H1 (cell line): ENCODE measurements at regions not wholly inside any gene's neighbourhood (a gene's known extent, or its start where the extent isn't known, plus 50 kb on each side); places are given as distances from the start of the nearest gene placed in this dataset.

Experiments
- CTCF ChIA-PET: fragments of 300-600 bp; sonication (Branson Sonifier 250); formaldehyde crosslinking; loops from one replicate; lab custom pipeline; 2021; ENCODE audit not compliant: partially characterized antibody; lab: Charles Lee
- POLR2A ChIA-PET: fragments of 300-600 bp; sonication (Branson Sonifier 250); formaldehyde crosslinking; loops from one replicate; lab custom pipeline; 2021; ENCODE audit warnings: inconsistent platforms; ENCODE audit not compliant: partially characterized antibody; lab: Charles Lee
- DNase-seq, 2 experiments: peaks; one replicate each; pipeline versions ENCODE4 v3.0.0 to v3.0.0-alpha.2; 2010 to 2022; ENCODE audit warnings: low spot score in 2 of 2, low read depth in 1 of 2, mixed read lengths in 1 of 2
- FAIRE-seq: peaks from 2 replicates; lab custom pipeline; 2011; peaks lifted over from hg19 to GRCh38; lab: Jason Lieb, UNC
- H2AFZ ChIP-seq: 2 replicates; pipeline ENCODE4 v1.8.1; 2012; ENCODE audit warnings: low read length, inconsistent platforms
- H2AK5ac ChIP-seq: 2 replicates; pipeline ENCODE4 v1.6.1; 2013; ENCODE audit warnings: low read depth, low read length
- H2BK120ac ChIP-seq: replicated peaks from 2 replicates; pipeline ENCODE3; 2013; ENCODE audit warnings: low read depth, low read length, inconsistent platforms
- H2BK12ac ChIP-seq: 2 replicates; pipeline ENCODE4 v1.6.1; 2013; ENCODE audit warnings: low read depth, low read length
- H2BK15ac ChIP-seq: 2 replicates; pipeline ENCODE4 v1.6.1; 2013; ENCODE audit warnings: low read length
- H2BK20ac ChIP-seq: 2 replicates; pipeline ENCODE4 v1.6.1; 2013; ENCODE audit warnings: low read length
- H2BK5ac ChIP-seq: 2 replicates; pipeline ENCODE4 v1.6.1; 2013; ENCODE audit warnings: low read depth, low read length
- H3K14ac ChIP-seq: 2 replicates; pipeline ENCODE4 v1.6.1; 2013; ENCODE audit warnings: inconsistent platforms; ENCODE audit not compliant: insufficient read length
- H3K18ac ChIP-seq: 2 replicates; pipeline ENCODE4 v1.6.1; 2013; ENCODE audit warnings: low read length; ENCODE audit errors: extremely low read depth
- H3K23ac ChIP-seq: 2 replicates; pipeline ENCODE4 v1.6.1; 2013; ENCODE audit warnings: inconsistent platforms; ENCODE audit not compliant: insufficient read length
- H3K23me2 ChIP-seq: 2 replicates; pipeline ENCODE4 v1.6.1; 2013; ENCODE audit warnings: low read depth, low read length
- H3K27ac ChIP-seq: 2 replicates; pipeline ENCODE4 v1.6.1; 2011; ENCODE audit warnings: low read depth, low read length, inconsistent platforms
- H3K27me3 ChIP-seq, 4 experiments: replicated peaks in 1 of 4; 1 replicate in 1 of 4; 2 replicates in 3 of 4; pipeline versions ENCODE4 v1.6.1 to v1.8.1; 2011 to 2013; ENCODE audit warnings: low read length in 3 of 4, mild to moderate bottlenecking in 3 of 4, inconsistent platforms in 2 of 4, mixed read lengths in 2 of 4, moderate library complexity in 1 of 4; ENCODE audit not compliant: control insufficient read depth in 3 of 4, insufficient read depth in 3 of 4; ENCODE audit errors: extremely low read depth in 1 of 4
- H3K36me3 ChIP-seq, 4 experiments: 2 replicates each; pipeline versions ENCODE4 v1.6.1 to v1.8.1; 2011 to 2013; ENCODE audit warnings: mild to moderate bottlenecking in 4 of 4, low read length in 3 of 4, moderate library complexity in 2 of 4, control low read depth in 1 of 4, inconsistent platforms in 1 of 4; ENCODE audit not compliant: insufficient read depth in 4 of 4, control insufficient read depth in 2 of 4
- H3K4ac ChIP-seq: replicated peaks from 2 replicates; pipeline ENCODE3; 2013; ENCODE audit warnings: low read length, low read depth, mixed read lengths, inconsistent platforms; ENCODE audit not compliant: insufficient read length
- H3K4me1 ChIP-seq, 4 experiments: replicated peaks in 1 of 4; 1 replicate in 1 of 4; 2 replicates in 3 of 4; pipeline versions ENCODE4 v1.6.1 to v1.8.1; 2011 to 2013; ENCODE audit warnings: low read length in 3 of 4, inconsistent platforms in 2 of 4, mixed read lengths in 1 of 4; ENCODE audit not compliant: insufficient read depth in 4 of 4, control insufficient read depth in 3 of 4
- H3K4me2 ChIP-seq, 2 experiments: 2 replicates each; pipeline versions ENCODE4 v1.6.1 to v1.8.1; 2011 to 2013; ENCODE audit warnings: low read depth in 2 of 2, low read length in 2 of 2, control low read depth in 1 of 2, inconsistent platforms in 1 of 2, mild to moderate bottlenecking in 1 of 2; ENCODE audit not compliant: insufficient read depth in 1 of 2
- H3K4me3 ChIP-seq, 4 experiments: fragments of 200-600, 300-600 bp in 1 of 4; sonication (generic), shearing (Covaris generic), sonication (Bioruptor Twin) in 1 of 4; 2 replicates each; pipeline versions ENCODE4 v1.5.1 to v1.8.1; 2011 to 2016; ENCODE audit warnings: low read length in 4 of 4, low read depth in 3 of 4, control low read depth in 2 of 4, inconsistent platforms in 2 of 4, mild to moderate bottlenecking in 2 of 4, mixed read lengths in 1 of 4, moderate library complexity in 1 of 4; ENCODE audit not compliant: insufficient read depth in 2 of 4; ENCODE audit errors: extremely low read depth in 1 of 4
- H3K56ac ChIP-seq: replicated peaks from 2 replicates; pipeline ENCODE3; 2013; ENCODE audit warnings: low read depth, mild to moderate bottlenecking, mixed read lengths, low read length, inconsistent platforms; ENCODE audit not compliant: insufficient read length
- H3K79me1 ChIP-seq: 2 replicates; pipeline ENCODE4 v1.6.1; 2013; ENCODE audit warnings: low read depth, low read length, control low read depth
- H3K79me2 ChIP-seq, 2 experiments: 2 replicates each; pipeline versions ENCODE4 v1.6.1 to v1.8.1; 2012 to 2013; ENCODE audit warnings: low read length in 2 of 2, mild to moderate bottlenecking in 2 of 2, inconsistent platforms in 1 of 2; ENCODE audit not compliant: insufficient read depth in 2 of 2, control insufficient read depth in 1 of 2
- H3K9ac ChIP-seq, 4 experiments: replicated peaks in 1 of 4; 1 replicate in 1 of 4; 2 replicates in 3 of 4; pipeline versions ENCODE4 v1.6.1 to v1.8.1; 2011 to 2013; ENCODE audit warnings: low read depth in 3 of 4, low read length in 3 of 4, control low read depth in 2 of 4, mild to moderate bottlenecking in 2 of 4, moderate library complexity in 2 of 4, inconsistent platforms in 1 of 4; ENCODE audit errors: extremely low read depth in 1 of 4
- H3K9me3 ChIP-seq, 2 experiments: 2 replicates each; pipeline versions ENCODE4 v1.6.1 to v1.8.1; 2012 to 2013; ENCODE audit warnings: mild to moderate bottlenecking in 2 of 2, moderate library complexity in 2 of 2, control low read depth in 1 of 2, inconsistent platforms in 1 of 2, low read depth in 1 of 2, low read length in 1 of 2, mixed read lengths in 1 of 2; ENCODE audit not compliant: insufficient read depth in 2 of 2
- H4K20me1 ChIP-seq, 2 experiments: replicated peaks in 1 of 2; 2 replicates each; pipeline versions ENCODE3 to v1.8.1; 2011 to 2013; ENCODE audit warnings: inconsistent platforms in 2 of 2, low read length in 2 of 2, mild to moderate bottlenecking in 1 of 2; ENCODE audit not compliant: insufficient read depth in 2 of 2, control insufficient read depth in 1 of 2
- H4K5ac ChIP-seq: 2 replicates; pipeline ENCODE4 v1.6.1; 2013; ENCODE audit warnings: low read length, low read depth, mixed read lengths, inconsistent platforms; ENCODE audit not compliant: insufficient read length
- H4K8ac ChIP-seq: 2 replicates; pipeline ENCODE4 v1.8.0; 2013; ENCODE audit warnings: mild to moderate bottlenecking, moderate library complexity, low read length, inconsistent platforms; ENCODE audit not compliant: insufficient read depth; ENCODE audit errors: extremely low read depth
- H4K91ac ChIP-seq: replicated peaks from 2 replicates; pipeline ENCODE3; 2013; ENCODE audit warnings: low read length, mixed read lengths, inconsistent platforms; ENCODE audit not compliant: insufficient read length
- CBX5 ChIP-seq: fragments of 300-800, 300-1000 bp; sonication (generic); IDR thresholded peaks from 2 replicates; pipeline ENCODE4 v1.7.1; 2016; ENCODE audit warnings: antibody characterized with exemption, low read length, low read depth
- CHD1 ChIP-seq: IDR thresholded peaks from 2 replicates; pipeline ENCODE4 v1.6.1; 2012; ENCODE audit warnings: low read depth, low read length, improper control_type of control experiment
- CREB1 ChIP-seq: IDR thresholded peaks from 2 replicates; pipeline ENCODE4 v1.6.1; 2012; ENCODE audit warnings: inconsistent platforms
- CTBP2 ChIP-seq: IDR thresholded peaks from 2 replicates; pipeline ENCODE4 v1.7.0; 2011; ENCODE audit warnings: borderline replicate concordance, mild to moderate bottlenecking, moderate library complexity, mixed read lengths, low read length; ENCODE audit not compliant: insufficient read depth, insufficient read length
- GTF2F1 ChIP-seq: IDR thresholded peaks from 2 replicates; pipeline ENCODE4 v1.6.1; 2012; ENCODE audit warnings: low read depth, low read length, improper control_type of control experiment, borderline replicate concordance
- HDAC6 ChIP-seq: IDR thresholded peaks from one replicate; pipeline ENCODE4 v1.7.1; 2012; ENCODE audit warnings: low read depth, mild to moderate bottlenecking, inconsistent platforms, low read length, moderate library complexity
- JUN ChIP-seq: IDR thresholded peaks from 2 replicates; pipeline ENCODE4 v1.6.1; 2011; ENCODE audit warnings: low read depth, mild to moderate bottlenecking, improper control_type of control experiment, low read length
- JUND ChIP-seq: IDR thresholded peaks from 2 replicates; pipeline ENCODE4 v1.6.1; 2011; ENCODE audit warnings: mild to moderate bottlenecking, improper control_type of control experiment, low read length
- MAX ChIP-seq: IDR thresholded peaks from 2 replicates; pipeline ENCODE4 v1.6.1; 2012; ENCODE audit warnings: inconsistent platforms
- PHF8 ChIP-seq: fragments of 200-600 bp; sonication (generic); conservative IDR thresholded peaks from 2 replicates; pipeline ENCODE4 v1.7.1; 2012; ENCODE audit warnings: low read depth, mild to moderate bottlenecking, inconsistent platforms, low read length, moderate library complexity
- POLR2AphosphoS5 ChIP-seq: IDR thresholded peaks from 2 replicates; pipeline ENCODE4 v1.6.1; 2011; ENCODE audit warnings: low read depth, low read length
- RXRA ChIP-seq: IDR thresholded peaks from 2 replicates; pipeline ENCODE4 v1.6.1; 2011; ENCODE audit warnings: low read depth, mild to moderate bottlenecking, low read length, moderate library complexity; ENCODE audit not compliant: insufficient read depth
- SIRT6 ChIP-seq: IDR thresholded peaks from one replicate; pipeline ENCODE4 v1.7.1; 2012; ENCODE audit warnings: low read length, inconsistent platforms
- TAF7 ChIP-seq: optimal IDR thresholded peaks from 2 replicates; pipeline ENCODE3; 2011; ENCODE audit warnings: low read depth, mild to moderate bottlenecking, inconsistent platforms, low read length, moderate library complexity, borderline replicate concordance
- ZNF274 ChIP-seq: IDR thresholded peaks from 2 replicates; pipeline ENCODE4 v1.7.0; 2012; ENCODE audit warnings: low read length, borderline replicate concordance; ENCODE audit errors: extremely low read depth
- WGBS, 2 experiments: shearing (Covaris generic) in 1 of 2; methylation state at CpG; one replicate each; pipeline versions ENCODE4 v1.1.6 to v1.1.7; 2013 to 2015; ENCODE audit warnings: low lambda C conversion rate in 2 of 2, mixed read lengths in 2 of 2, inconsistent platforms in 1 of 2, low coverage in 1 of 2, missing lambda C conversion rate in 1 of 2; ENCODE audit not compliant: insufficient replicate concordance in 2 of 2, insufficient coverage in 1 of 2, insufficient read length in 1 of 2; ENCODE audit errors: extremely low coverage in 1 of 2, missing lambda C conversion rate in 1 of 2; 5-methylcytosine and 5-hydroxymethylcytosine counted together

DNA sequence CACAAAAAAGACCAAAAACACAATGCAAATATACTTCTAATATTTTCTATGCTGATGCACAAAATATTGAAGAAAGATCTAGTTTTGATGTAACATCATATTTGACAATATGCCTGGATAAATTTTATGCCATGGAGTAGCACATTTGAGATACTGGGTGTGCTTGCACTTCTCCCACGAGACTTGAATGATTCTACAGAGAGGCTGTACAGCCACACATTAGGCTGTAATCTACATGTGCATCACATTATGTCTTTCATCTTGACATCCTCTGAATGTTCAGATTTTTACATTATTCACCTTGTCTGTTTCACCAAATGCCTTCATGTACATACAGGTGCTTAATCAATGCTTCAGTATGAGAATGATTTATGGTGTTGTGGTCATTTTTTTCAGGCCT is 756.4 kb upstream of the CDH7 start:
- no peak for DNase-seq
- CTCF ChIA-PET, result no interaction called here
- POLR2A ChIA-PET, result no interaction called here
- no peak for TF ChIP-seq CTBP2
- no peak for TF ChIP-seq TAF7
- TF ChIP-seq CREB1, result no peak
- no peak for TF ChIP-seq RXRA
- TF ChIP-seq POLR2AphosphoS5, result no peak
- TF ChIP-seq SIRT6, result no peak
- TF ChIP-seq GTF2F1, result no peak
- TF ChIP-seq JUN, result no peak
- no peak for TF ChIP-seq ZNF274
- no peak for TF ChIP-seq PHF8
- TF ChIP-seq CBX5, result no peak
- no peak for TF ChIP-seq MAX
- no peak for TF ChIP-seq JUND
- TF ChIP-seq CHD1, result no peak
- no peak for TF ChIP-seq HDAC6

More for the DNA sequence above, 756.4 kb upstream of the CDH7 start:
- H3K4ac ChIP-seq, result no peak overlapping the region
- no peaks in the 10 kb centered on the region for H3K4me1 ChIP-seq
- no peak overlapping the region for H4K91ac ChIP-seq
- H3K4me3 ChIP-seq, result no peak overlapping the region
- no peaks in the 10 kb centered on the region for H3K23me2 ChIP-seq
- H2BK12ac ChIP-seq, result no peak overlapping the region
- H3K9me3 ChIP-seq, result no peaks in the 10 kb centered on the region
- no peak for FAIRE-seq
- H2BK120ac ChIP-seq, result no peak overlapping the region
- H3K9ac ChIP-seq, result no peak overlapping the region
- WGBS, 2 experiments, result 88% methylated on average over 1 of the region's 1 CpG; no CpG with 5 or more reads in 1 of the 2 experiments
- no peak overlapping the region for H3K56ac ChIP-seq
- H3K36me3 ChIP-seq, result no peaks in the 10 kb centered on the region
- H2BK5ac ChIP-seq, result no peak overlapping the region
- no peak overlapping the region for H2BK20ac ChIP-seq
- H4K8ac ChIP-seq, result no peak overlapping the region
- H4K20me1 ChIP-seq, result no peaks in the 10 kb centered on the region
- no peak overlapping the region for H2BK15ac ChIP-seq
- H3K27me3 ChIP-seq, result no peaks in the 10 kb centered on the region
- H2AK5ac ChIP-seq, result no peak overlapping the region
- no peak overlapping the region for H2AFZ ChIP-seq
- H3K27ac ChIP-seq, result no peak overlapping the region
- no peak overlapping the region for H3K4me2 ChIP-seq
- no peak overlapping the region for H3K23ac ChIP-seq
- no peak overlapping the region for H4K5ac ChIP-seq
- H3K79me2 ChIP-seq, result no peaks in the 10 kb centered on the region
- H3K79me1 ChIP-seq, result no peaks in the 10 kb centered on the region
- H3K14ac ChIP-seq, result no peak overlapping the region
- no peak overlapping the region for H3K18ac ChIP-seq
